ENCODE measurements at regions not wholly inside any gene's neighbourhood (a gene's known extent, or its start where the extent isn't known, plus 50 kb on each side); places are given as distances from the start of the nearest gene placed in this dataset.

DNA sequence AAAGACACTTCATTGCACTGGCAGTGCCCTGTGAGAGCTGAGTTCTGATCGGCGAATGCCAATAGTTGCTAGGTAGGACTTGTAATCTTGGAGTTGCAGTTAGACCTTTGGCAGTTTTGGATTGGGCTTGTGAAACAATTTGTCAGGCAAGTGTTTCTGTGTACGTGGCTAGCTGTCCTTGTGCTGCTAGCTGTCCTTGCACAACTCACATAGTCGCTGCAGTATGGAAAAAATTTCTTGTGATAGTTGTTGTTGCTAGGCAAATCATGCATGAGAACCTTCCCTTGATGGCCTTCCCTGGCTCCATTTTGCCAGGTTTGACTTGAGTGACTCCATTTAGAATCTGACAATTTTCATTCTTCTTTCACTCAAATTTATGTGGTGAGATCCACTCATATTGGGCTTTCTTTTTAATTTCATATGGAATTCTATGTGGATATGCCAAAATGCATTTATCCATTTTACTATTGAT, 140.7 kb downstream of the APIP start:
- no peak for TF ChIP-seq ZBTB7A (IDR thresholded peaks at IDR 0.05; ENCODE audit: low read depth)
- TF ChIP-seq MAX (IDR thresholded peaks at IDR 0.05): no peak
- TF ChIP-seq TEAD4 (IDR thresholded peaks at IDR 0.05): no peak
- TF ChIP-seq NFIC (IDR thresholded peaks at IDR 0.05): no peak
- TF ChIP-seq RAD21 (IDR thresholded peaks at IDR 0.05; ENCODE audit: low read depth): no peak

DNA sequence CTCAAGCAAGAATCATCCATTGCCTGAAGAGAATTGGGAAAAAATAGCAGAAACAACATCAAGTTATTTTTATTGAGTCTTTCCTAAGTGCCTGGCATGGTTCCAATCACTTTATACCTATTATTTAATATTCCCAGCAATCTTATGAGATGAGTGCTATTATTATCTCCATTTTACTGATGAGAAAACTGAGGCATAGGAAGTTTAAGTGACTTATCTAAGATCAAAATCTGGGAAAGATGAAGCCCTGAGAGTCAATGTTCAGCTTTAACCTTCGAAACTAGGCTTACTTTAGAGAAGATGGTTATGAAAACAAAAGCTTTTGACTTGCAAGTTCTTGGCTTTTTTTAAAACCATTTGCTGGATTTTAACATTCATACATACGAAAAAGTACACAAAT, 141.6 kb downstream of the APIP start:
- TF ChIP-seq MAX (IDR thresholded peaks at IDR 0.05): no peak
- no peak for TF ChIP-seq CEBPB (IDR thresholded peaks at IDR 0.05)
- no peak for TF ChIP-seq EP300 (IDR thresholded peaks at IDR 0.05; ENCODE audit: borderline replicate concordance)
- TF ChIP-seq REST (IDR thresholded peaks at IDR 0.05; ENCODE audit: low read depth): no peak
- TF ChIP-seq, protein P1, sequence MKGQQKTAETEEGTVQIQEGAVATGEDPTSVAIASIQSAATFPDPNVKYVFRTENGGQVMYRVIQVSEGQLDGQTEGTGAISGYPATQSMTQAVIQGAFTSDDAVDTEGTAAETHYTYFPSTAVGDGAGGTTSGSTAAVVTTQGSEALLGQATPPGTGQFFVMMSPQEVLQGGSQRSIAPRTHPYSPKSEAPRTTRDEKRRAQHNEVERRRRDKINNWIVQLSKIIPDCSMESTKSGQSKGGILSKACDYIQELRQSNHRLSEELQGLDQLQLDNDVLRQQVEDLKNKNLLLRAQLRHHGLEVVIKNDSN (IDR thresholded peaks at IDR 0.05): no peak
- TF ChIP-seq TAF1 (IDR thresholded peaks at IDR 0.05; ENCODE audit: low read depth): no peak
- TF ChIP-seq CREB1 (IDR thresholded peaks at IDR 0.05; ENCODE audit: low read depth): no peak
- no peak for TF ChIP-seq EGR1 (IDR thresholded peaks at IDR 0.05)
- TF ChIP-seq ZBTB7A (IDR thresholded peaks at IDR 0.05; ENCODE audit: low read depth): no peak
- no peak for TF ChIP-seq TCF12 (IDR thresholded peaks at IDR 0.05; ENCODE audit: low read depth)
- no peak for TF ChIP-seq FOXM1 (IDR thresholded peaks at IDR 0.05; ENCODE audit: borderline replicate concordance, low read depth)
- no peak for TF ChIP-seq TEAD4 (IDR thresholded peaks at IDR 0.05)
- TF ChIP-seq YY1 (IDR thresholded peaks at IDR 0.05; ENCODE audit: low read depth): no peak
- TF ChIP-seq RAD21 (IDR thresholded peaks at IDR 0.05; ENCODE audit: low read depth): no peak

DNA sequence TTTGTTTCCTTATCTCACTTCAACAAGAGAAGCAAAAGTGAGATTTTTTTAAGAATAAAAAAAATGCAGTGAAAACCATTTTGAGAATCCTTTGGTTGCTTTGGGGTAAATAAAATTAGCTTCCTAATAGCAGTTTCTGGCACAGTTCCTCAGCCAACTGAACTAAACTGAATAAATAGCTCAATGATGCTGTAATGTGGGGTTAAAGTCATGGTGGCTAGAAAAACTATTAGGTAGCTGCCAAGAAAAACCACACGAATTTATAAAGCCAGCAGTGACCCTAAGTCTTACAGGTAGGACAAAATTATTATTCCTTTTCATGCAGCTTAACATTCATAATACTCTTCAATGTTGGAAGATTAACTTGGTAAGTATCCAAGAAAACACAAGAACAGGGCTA, 142.4 kb downstream of the APIP start:
- TF ChIP-seq FOXM1 (IDR thresholded peaks at IDR 0.05; ENCODE audit: borderline replicate concordance, low read depth): no peak
- TF ChIP-seq REST (IDR thresholded peaks at IDR 0.05; ENCODE audit: low read depth): no peak
- no peak for TF ChIP-seq CREB1 (IDR thresholded peaks at IDR 0.05; ENCODE audit: low read depth)
- TF ChIP-seq EGR1 (IDR thresholded peaks at IDR 0.05): no peak
- no peak for TF ChIP-seq TAF1 (IDR thresholded peaks at IDR 0.05; ENCODE audit: low read depth)
- no peak for TF ChIP-seq TEAD4 (IDR thresholded peaks at IDR 0.05)
- TF ChIP-seq, protein P1 (IDR thresholded peaks at IDR 0.05): no peak
- no peak for TF ChIP-seq CEBPB (IDR thresholded peaks at IDR 0.05)
- TF ChIP-seq NFIC (IDR thresholded peaks at IDR 0.05): no peak
- TF ChIP-seq YY1 (IDR thresholded peaks at IDR 0.05; ENCODE audit: low read depth): no peak
- TF ChIP-seq MAX (IDR thresholded peaks at IDR 0.05): no peak
- TF ChIP-seq ZBTB7A (IDR thresholded peaks at IDR 0.05; ENCODE audit: low read depth): no peak
- no peak for TF ChIP-seq RAD21 (IDR thresholded peaks at IDR 0.05; ENCODE audit: low read depth)
- no peak for TF ChIP-seq EP300 (IDR thresholded peaks at IDR 0.05; ENCODE audit: borderline replicate concordance)

- no peak for TF ChIP-seq RAD21 (IDR thresholded peaks at IDR 0.05; ENCODE audit: low read depth)
- TF ChIP-seq, protein P1 (IDR thresholded peaks at IDR 0.05): no peak
- no peak for TF ChIP-seq ZBTB7A (IDR thresholded peaks at IDR 0.05; ENCODE audit: low read depth)
- no peak for TF ChIP-seq CEBPB (IDR thresholded peaks at IDR 0.05)
- TF ChIP-seq REST (IDR thresholded peaks at IDR 0.05; ENCODE audit: low read depth): no peak
- TF ChIP-seq CREB1 (IDR thresholded peaks at IDR 0.05; ENCODE audit: low read depth): no peak
- TF ChIP-seq NFIC (IDR thresholded peaks at IDR 0.05): no peak
- no peak for TF ChIP-seq YY1 (IDR thresholded peaks at IDR 0.05; ENCODE audit: low read depth)
- no peak for TF ChIP-seq EP300 (IDR thresholded peaks at IDR 0.05; ENCODE audit: borderline replicate concordance)
- TF ChIP-seq FOXM1 (IDR thresholded peaks at IDR 0.05; ENCODE audit: borderline replicate concordance, low read depth): no peak
- no peak for TF ChIP-seq EGR1 (IDR thresholded peaks at IDR 0.05)
- no peak for TF ChIP-seq TAF1 (IDR thresholded peaks at IDR 0.05; ENCODE audit: low read depth)
- no peak for TF ChIP-seq TEAD4 (IDR thresholded peaks at IDR 0.05)
- TF ChIP-seq TCF12 (IDR thresholded peaks at IDR 0.05; ENCODE audit: low read depth): no peak
These were observed 143.0 kb downstream of the APIP start for GRCh38 chr11:34773211-34773610.

Data from Ishikawa (cell line).